Osteoblast (primary cell): ENCODE measurements at regions not wholly inside any gene's neighbourhood (a gene's known extent, or its start where the extent isn't known, plus 50 kb on each side); places are given as distances from the start of the nearest gene placed in this dataset.

ENCODE experiments used
- DNase-seq: peaks from one replicate; pipeline ENCODE4 v3.0.0; 2011; ENCODE audit warnings: low spot score, mixed read lengths; ENCODE audit not compliant: insufficient read length; ENCODE audit errors: missing footprints
- H2AFZ ChIP-seq: 2 replicates; pipeline ENCODE4 v1.6.0; 2011; ENCODE audit warnings: mild to moderate bottlenecking, low read length
- H3K27ac ChIP-seq: 2 replicates; pipeline ENCODE4 v1.5.1; 2011; ENCODE audit warnings: mild to moderate bottlenecking, low read depth, low read length, moderate library complexity
- H3K27me3 ChIP-seq: 2 replicates; pipeline ENCODE4 v1.6.0; 2012; ENCODE audit warnings: mild to moderate bottlenecking, control low read depth, inconsistent platforms, low read length, moderate library complexity; ENCODE audit not compliant: insufficient read depth
- H3K36me3 ChIP-seq: 2 replicates; pipeline ENCODE4 v1.5.1; 2011; ENCODE audit warnings: mild to moderate bottlenecking, low read length, control low read depth, moderate library complexity; ENCODE audit not compliant: insufficient read depth
- H3K4me1 ChIP-seq: 2 replicates; pipeline ENCODE4 v1.5.1; 2011; ENCODE audit warnings: mild to moderate bottlenecking, low read length, control low read depth, moderate library complexity; ENCODE audit not compliant: insufficient read depth
- H3K4me2 ChIP-seq: 2 replicates; pipeline ENCODE4 v1.6.0; 2011; ENCODE audit warnings: mild to moderate bottlenecking, low read length; ENCODE audit not compliant: insufficient read depth
- H3K4me3 ChIP-seq: fragments of 200-600 bp; sonication (generic); 3 replicates; pipeline ENCODE4 v1.5.1; 2012; ENCODE audit warnings: mild to moderate bottlenecking, low read length, inconsistent platforms; ENCODE audit not compliant: insufficient read depth
- H3K79me2 ChIP-seq: 2 replicates; pipeline ENCODE4 v1.6.0; 2012; ENCODE audit warnings: mild to moderate bottlenecking, low read length, control low read depth, inconsistent platforms; ENCODE audit not compliant: insufficient read depth
- H3K9me3 ChIP-seq: 2 replicates; pipeline ENCODE4 v1.5.1; 2011; ENCODE audit warnings: low read depth, low read length, control low read depth
- H4K20me1 ChIP-seq: 2 replicates; pipeline ENCODE4 v1.6.0; 2012; ENCODE audit warnings: mild to moderate bottlenecking, low read length, control low read depth; ENCODE audit not compliant: insufficient read depth
- CTCF ChIP-seq: IDR thresholded peaks from 2 replicates; pipeline ENCODE4 v1.5.1; 2011; ENCODE audit warnings: mild to moderate bottlenecking, low read depth, low read length, moderate library complexity; ENCODE audit errors: extremely low read depth

- H3K4me3 ChIP-seq: no peak overlapping the region
- no peaks in the 10 kb centered on the region for H3K4me1 ChIP-seq
- no peak overlapping the region for H3K27ac ChIP-seq
- H4K20me1 ChIP-seq: no peaks in the 10 kb centered on the region
- no peak for DNase-seq
- no peak for TF ChIP-seq CTCF
- no peak overlapping the region for H2AFZ ChIP-seq
- H3K79me2 ChIP-seq: no peaks in the 10 kb centered on the region
- no peak overlapping the region for H3K4me2 ChIP-seq
- H3K27me3 ChIP-seq: no peaks in the 10 kb centered on the region
- H3K36me3 ChIP-seq: no peaks in the 10 kb centered on the region
- no peaks in the 10 kb centered on the region for H3K9me3 ChIP-seq
Measured at GRCh38 chr4:19126903-19127302, 1105.3 kb upstream of the LCORL start.

GRCh38 chr4:19123681-19124080 is 1102.1 kb upstream of the LCORL start:
- Histone ChIP-seq H3K27ac (no peak overlapping the region), H3K79me2 (no peaks in the 10 kb centered on the region), H2AFZ (no peak overlapping the region), H3K4me1 (no peaks in the 10 kb centered on the region), H4K20me1 (no peaks in the 10 kb centered on the region), H3K4me3 (no peak overlapping the region), H3K36me3 (no peaks in the 10 kb centered on the region), H3K27me3 (no peaks in the 10 kb centered on the region), H3K4me2 (no peak overlapping the region), H3K9me3 (no peaks in the 10 kb centered on the region)
- DNase-seq: no peak
- TF ChIP-seq CTCF: no peak

- no peak overlapping the region for H3K4me2 ChIP-seq
- no peak overlapping the region for H2AFZ ChIP-seq
- no peak overlapping the region for H3K4me3 ChIP-seq
- no peak for DNase-seq
- no peaks in the 10 kb centered on the region for H3K36me3 ChIP-seq
- no peaks in the 10 kb centered on the region for H3K4me1 ChIP-seq
- TF ChIP-seq CTCF: no peak
- H3K79me2 ChIP-seq: no peaks in the 10 kb centered on the region
- no peak overlapping the region for H3K27ac ChIP-seq
- no peaks in the 10 kb centered on the region for H3K27me3 ChIP-seq
- H4K20me1 ChIP-seq: no peaks in the 10 kb centered on the region
- no peaks in the 10 kb centered on the region for H3K9me3 ChIP-seq
Measured at GRCh38 chr4:19119904-19120560, 1098.5 kb upstream of the LCORL start.

- Histone ChIP-seq H3K79me2 (no peaks in the 10 kb centered on the region), H3K36me3 (no peaks in the 10 kb centered on the region), H3K27me3 (no peaks in the 10 kb centered on the region), H3K9me3 (no peaks in the 10 kb centered on the region), H3K4me1 (no peaks in the 10 kb centered on the region), H2AFZ (no peak overlapping the region), H3K4me2 (no peak overlapping the region), H3K27ac (no peak overlapping the region), H3K4me3 (no peak overlapping the region), H4K20me1 (no peaks in the 10 kb centered on the region)
- DNase-seq: no peak
- no peak for TF ChIP-seq CTCF
Measured at GRCh38 chr4:19117022-19117421, 1095.5 kb upstream of the LCORL start.
